ENCODE measurements at regions not wholly inside any gene's neighbourhood (a gene's known extent, or its start where the extent isn't known, plus 50 kb on each side); places are given as distances from the start of the nearest gene placed in this dataset.

DNA sequence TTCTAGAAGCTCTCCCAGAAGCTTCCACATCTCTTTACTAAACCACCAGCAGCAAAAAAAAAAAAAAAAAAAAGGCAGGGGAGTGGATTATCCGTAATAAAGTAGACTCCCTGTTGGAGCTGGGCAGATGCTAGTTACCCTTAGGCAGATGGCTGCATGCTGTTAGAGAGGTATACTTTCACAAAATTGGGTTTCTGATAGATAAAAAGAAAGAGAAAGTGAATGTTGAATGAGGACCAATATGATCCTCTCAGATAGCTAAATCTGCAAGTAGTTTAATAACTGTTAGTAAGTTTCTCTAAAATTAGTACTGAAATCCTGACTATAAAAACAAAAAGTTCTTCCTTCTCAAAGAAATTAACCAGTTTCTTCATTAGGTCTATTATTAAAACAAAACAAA lies 195.4 kb downstream of the ANAPC10 start:
- no peak for DNase-seq (ENCODE audit: low read depth, low spot score)

GRCh38 chr4:144903953-144904711 lies 193.9 kb downstream of the ANAPC10 start:
- peak; percentile 7 for DNase-seq (ENCODE audit: low read depth, low spot score)

GRCh38 chr4:144905286-144905685 lies 192.7 kb downstream of the ANAPC10 start:
- DNase-seq (ENCODE audit: low read depth, low spot score), result no peak

DNA sequence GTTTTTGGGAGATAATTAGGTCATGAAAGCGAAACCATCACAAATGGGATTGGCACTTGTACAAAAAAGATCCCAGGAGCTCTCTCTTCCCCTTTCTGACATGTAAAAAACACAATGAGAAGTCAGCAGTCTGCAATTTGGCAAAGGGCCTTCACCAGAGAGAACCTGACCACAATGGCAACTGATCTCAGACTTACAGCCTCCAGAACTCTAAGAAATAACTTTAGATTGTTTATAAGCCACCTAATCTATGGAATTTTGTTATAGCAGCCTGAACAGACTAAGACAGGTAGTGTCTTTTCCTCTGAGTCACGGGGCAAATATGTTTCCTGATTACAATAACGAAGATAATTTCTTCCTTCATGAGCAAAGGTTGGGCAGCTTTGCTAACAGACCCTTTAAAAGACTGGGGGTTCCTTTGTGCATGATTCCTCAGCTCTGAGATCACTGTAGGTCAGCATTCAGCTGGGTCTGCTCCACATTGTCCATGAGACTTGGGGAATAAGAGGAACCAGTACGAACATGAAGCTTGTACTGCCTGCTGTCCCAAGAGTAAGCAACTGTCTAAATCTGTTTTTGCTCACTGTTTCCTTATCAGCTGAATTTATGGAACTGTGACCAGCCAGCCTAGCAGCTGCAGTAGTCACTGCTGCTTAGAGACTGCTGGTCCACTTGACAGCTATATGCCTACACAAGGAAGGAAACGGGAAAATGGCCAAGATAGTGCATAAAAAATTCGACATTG lies 191.6 kb downstream of the ANAPC10 start:
- DNase-seq (ENCODE audit: low read depth, low spot score), result no peak

GRCh38 chr4:144910723-144911122 lies 187.3 kb downstream of the ANAPC10 start:
- no peak for DNase-seq (ENCODE audit: low read depth, low spot score)

Measured in smooth muscle cell of the brain vasculature (primary cell).